Kidney epithelial cell (primary cell): ENCODE measurements at regions not wholly inside any gene's neighbourhood (a gene's known extent, or its start where the extent isn't known, plus 50 kb on each side); places are given as distances from the start of the nearest gene placed in this dataset.

Experiments used
- DNase-seq: peaks from one replicate; pipeline ENCODE4 v3.0.0-alpha.2; 2010; ENCODE audit warnings: low read depth
- H3K27me3 ChIP-seq: 2 replicates; pipeline ENCODE4 v1.6.0; 2011; ENCODE audit warnings: low read length; ENCODE audit not compliant: control insufficient read depth, insufficient read depth
- H3K36me3 ChIP-seq: 2 replicates; pipeline ENCODE4 v1.5.1; 2011; ENCODE audit warnings: low read length; ENCODE audit not compliant: control insufficient read depth, insufficient read depth
- H3K4me3 ChIP-seq: 2 replicates; pipeline ENCODE4 v1.5.1; 2011; ENCODE audit warnings: low read depth, mild to moderate bottlenecking, control low read depth, low read length
- TF ChIP-seq, protein P1 (sequence below): IDR thresholded peaks from 2 replicates; pipeline ENCODE4 v1.5.1; 2011; ENCODE audit warnings: mild to moderate bottlenecking, moderate library complexity, low read length, control low read depth, inconsistent platforms; ENCODE audit not compliant: insufficient read depth, poor library complexity, severe bottlenecking

DNA sequence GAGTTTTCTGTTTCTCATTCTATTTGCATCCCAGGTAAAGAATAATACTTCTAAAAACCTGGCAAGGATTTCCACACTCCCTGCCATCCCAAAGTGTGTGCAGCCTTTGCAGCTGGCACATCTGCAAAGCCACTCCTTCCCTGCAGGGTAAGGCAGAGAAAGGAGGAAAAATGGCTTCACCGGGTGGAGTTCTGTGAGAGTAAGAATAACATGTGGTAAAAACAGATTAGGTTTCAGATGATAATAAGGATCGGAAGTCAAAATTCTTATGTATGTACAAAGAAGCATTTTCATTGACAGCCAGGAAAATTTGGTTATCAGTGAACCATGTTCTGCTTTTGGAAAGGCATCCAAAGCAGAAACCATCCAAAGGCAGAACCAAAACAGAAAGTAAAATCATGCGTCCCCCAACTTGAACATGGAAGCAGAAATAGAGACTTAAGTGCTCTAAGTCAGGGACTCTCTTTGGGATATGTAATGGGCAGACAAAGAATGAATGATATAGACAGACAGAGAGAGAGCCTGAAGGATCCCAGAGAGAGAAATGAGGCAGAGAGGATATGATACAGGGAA is 192.6 kb upstream of the CCDC196 start:
- TF ChIP-seq, protein P1, sequence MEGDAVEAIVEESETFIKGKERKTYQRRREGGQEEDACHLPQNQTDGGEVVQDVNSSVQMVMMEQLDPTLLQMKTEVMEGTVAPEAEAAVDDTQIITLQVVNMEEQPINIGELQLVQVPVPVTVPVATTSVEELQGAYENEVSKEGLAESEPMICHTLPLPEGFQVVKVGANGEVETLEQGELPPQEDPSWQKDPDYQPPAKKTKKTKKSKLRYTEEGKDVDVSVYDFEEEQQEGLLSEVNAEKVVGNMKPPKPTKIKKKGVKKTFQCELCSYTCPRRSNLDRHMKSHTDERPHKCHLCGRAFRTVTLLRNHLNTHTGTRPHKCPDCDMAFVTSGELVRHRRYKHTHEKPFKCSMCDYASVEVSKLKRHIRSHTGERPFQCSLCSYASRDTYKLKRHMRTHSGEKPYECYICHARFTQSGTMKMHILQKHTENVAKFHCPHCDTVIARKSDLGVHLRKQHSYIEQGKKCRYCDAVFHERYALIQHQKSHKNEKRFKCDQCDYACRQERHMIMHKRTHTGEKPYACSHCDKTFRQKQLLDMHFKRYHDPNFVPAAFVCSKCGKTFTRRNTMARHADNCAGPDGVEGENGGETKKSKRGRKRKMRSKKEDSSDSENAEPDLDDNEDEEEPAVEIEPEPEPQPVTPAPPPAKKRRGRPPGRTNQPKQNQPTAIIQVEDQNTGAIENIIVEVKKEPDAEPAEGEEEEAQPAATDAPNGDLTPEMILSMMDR = no peak
- Histone ChIP-seq H3K36me3 (no peaks in the 10 kb centered on the region), H3K4me3 (no peak overlapping the region), H3K27me3 (no peaks in the 10 kb centered on the region)
- DNase-seq = no peak

DNA sequence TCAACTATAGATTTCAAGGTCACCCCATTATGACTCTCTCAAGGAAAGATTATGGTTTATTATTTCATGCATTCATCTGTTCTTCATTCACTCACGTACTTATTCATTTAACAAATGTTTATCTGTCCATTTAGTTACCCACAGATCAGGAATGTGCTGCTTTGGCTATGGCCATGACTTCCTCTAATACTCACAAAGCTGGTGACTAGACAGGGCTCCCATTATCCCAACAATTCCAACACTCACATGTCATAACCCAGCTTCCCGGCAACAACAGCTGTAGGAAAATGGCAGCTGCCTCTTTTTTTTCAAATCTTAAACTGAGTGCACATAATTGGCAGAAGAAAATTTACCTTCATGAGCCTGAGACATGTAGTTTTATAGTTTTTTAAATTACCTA is 190.8 kb upstream of the CCDC196 start:
- TF ChIP-seq, protein P1 = no peak
- no peak overlapping the region for H3K4me3 ChIP-seq
- H3K36me3 ChIP-seq = no peaks in the 10 kb centered on the region
- no peaks in the 10 kb centered on the region for H3K27me3 ChIP-seq
- no peak for DNase-seq

DNA sequence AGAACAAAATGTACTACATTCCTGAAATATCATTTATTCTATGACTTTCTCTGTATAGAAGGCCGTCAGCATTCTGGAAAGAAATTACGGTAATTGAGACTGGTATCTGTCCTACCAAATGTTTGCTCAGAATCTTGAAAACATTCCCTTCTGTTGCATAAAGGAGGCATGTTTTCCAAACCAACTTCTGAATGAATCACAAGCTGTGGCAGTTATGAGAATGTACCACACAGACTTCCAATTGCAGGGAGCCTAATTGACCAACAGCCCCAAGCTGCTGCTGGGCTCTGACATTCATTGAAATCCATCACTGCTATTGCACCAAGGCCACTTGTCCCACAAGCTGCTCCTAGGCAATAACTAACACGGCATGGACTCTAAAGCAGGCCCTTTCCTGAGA is 185.3 kb upstream of the CCDC196 start:
- H3K27me3 ChIP-seq = no peaks in the 10 kb centered on the region
- TF ChIP-seq, protein P1 = no peak
- DNase-seq = no peak
- no peak overlapping the region for H3K4me3 ChIP-seq
- H3K36me3 ChIP-seq = no peaks in the 10 kb centered on the region

DNA sequence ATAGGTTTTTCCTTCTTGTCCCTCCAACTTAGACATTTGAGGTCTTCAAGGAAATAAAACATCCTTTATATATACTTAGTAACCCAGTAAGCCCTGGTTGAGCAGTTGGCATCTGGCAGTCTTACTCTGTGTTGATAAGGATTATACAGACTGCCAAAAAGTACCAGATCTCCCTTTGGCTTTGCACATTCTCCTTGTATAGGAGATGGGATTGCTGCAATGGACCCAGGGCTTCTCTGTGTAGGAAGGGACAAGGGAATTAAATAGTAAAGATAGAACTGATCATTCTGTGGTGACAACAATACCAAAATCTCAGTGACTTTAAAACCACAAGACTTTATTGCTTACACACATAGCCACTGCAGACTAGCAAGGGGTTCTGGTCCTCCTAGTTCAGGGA is 180.1 kb upstream of the CCDC196 start:
- Histone ChIP-seq H3K36me3 (no peaks in the 10 kb centered on the region), H3K27me3 (no peaks in the 10 kb centered on the region), H3K4me3 (no peak overlapping the region)
- TF ChIP-seq, protein P1 = no peak
- DNase-seq = no peak

DNA sequence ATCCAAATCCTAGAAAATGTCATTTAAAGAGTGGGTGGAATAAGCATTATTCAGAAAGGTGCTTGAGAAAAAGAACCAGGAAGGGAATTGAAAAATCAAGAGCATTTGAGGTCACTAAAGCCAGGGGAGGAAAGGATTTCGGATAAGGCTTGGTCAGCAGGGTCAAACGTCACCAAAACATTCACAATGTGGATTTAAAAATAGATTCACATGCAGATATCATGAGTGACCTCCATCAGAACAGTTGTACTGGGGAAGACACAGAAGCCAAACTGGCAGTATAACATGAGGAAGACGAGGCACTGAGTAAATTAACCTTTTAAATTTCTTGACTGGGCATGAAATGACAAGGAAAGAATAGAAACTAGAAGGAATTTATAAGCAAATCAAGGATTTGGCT is 175.1 kb upstream of the CCDC196 start:
- TF ChIP-seq, protein P1 = no peak
- Histone ChIP-seq H3K36me3 (no peaks in the 10 kb centered on the region), H3K27me3 (no peaks in the 10 kb centered on the region), H3K4me3 (no peak overlapping the region)
- no peak for DNase-seq

DNA sequence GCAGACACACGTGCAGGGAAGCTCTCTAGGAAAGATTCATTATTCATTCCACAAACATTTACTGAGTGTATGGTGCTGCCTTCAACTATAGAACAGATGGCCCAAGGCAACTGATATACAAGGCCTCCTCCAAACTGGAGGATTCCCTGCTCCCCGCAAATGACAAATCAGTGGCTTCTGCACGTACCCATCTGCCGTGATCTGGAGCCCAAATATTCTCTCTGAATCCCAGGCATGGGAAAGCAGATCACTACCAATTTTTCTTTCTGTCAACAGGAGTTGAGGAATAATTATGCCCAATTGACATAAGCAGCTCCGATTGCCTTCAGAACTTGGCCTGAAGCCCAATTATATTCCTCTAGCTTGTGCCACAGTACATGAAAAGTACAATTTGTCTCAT is 174.2 kb upstream of the CCDC196 start:
- no peaks in the 10 kb centered on the region for H3K27me3 ChIP-seq
- no peaks in the 10 kb centered on the region for H3K36me3 ChIP-seq
- no peak overlapping the region for H3K4me3 ChIP-seq
- DNase-seq = no peak
- TF ChIP-seq, protein P1 = no peak
